SK-N-SH treated with all-trans-retinoic acid at 6 μM for 48 hours (cell line): ENCODE measurements at regions not wholly inside any gene's neighbourhood (a gene's known extent, or its start where the extent isn't known, plus 50 kb on each side); places are given as distances from the start of the nearest gene placed in this dataset.
"Not testable (repeated sequence)": the region's sequence is repeated elsewhere in the genome, so short reads cannot be mapped to it uniquely, and the experiment has no call there.

Experiments
- ATAC-seq: fragments of 200-7000 bp; cut with Tn5 transposase; 3 replicates; pipeline ENCODE4 v1.9.1; 2020; ENCODE audit warnings: mild to moderate bottlenecking, moderate library complexity
- ARNTL ChIP-seq: fragments of 450-650 bp; formaldehyde crosslinking; IDR thresholded peaks from 2 replicates; pipeline ENCODE4 v1.5.0; 2020; ENCODE audit warnings: low read depth, mild to moderate bottlenecking, moderate library complexity, borderline replicate concordance
- BACH2 ChIP-seq: fragments of 250-450 bp; sonication (Bioruptor Pico); IDR thresholded peaks from 2 replicates; pipeline ENCODE4 v1.9.0; 2021; ENCODE audit warnings: mild to moderate bottlenecking, borderline replicate concordance
- CSDC2 ChIP-seq: fragments of 250-450 bp; sonication (Bioruptor Pico); IDR thresholded peaks from 2 replicates; pipeline ENCODE4 v1.5.0; 2020; ENCODE audit warnings: mild to moderate bottlenecking, moderate library complexity
- CSRNP3 ChIP-seq: fragments of 250-450 bp; sonication (Bioruptor Pico); IDR thresholded peaks from 2 replicates; pipeline ENCODE4 v1.5.1; 2021; ENCODE audit warnings: mild to moderate bottlenecking, moderate library complexity
- ESRRG ChIP-seq: fragments of 250-450 bp; sonication (Bioruptor Pico); IDR thresholded peaks from 2 replicates; pipeline ENCODE4 v1.6.1; 2021; ENCODE audit warnings: mild to moderate bottlenecking
- ISL1 ChIP-seq: fragments of 250-450 bp; sonication (Bioruptor Pico); IDR thresholded peaks from 2 replicates; pipeline ENCODE4 v2.1.2; 2022; ENCODE audit warnings: mild to moderate bottlenecking, moderate library complexity
- OSR1 ChIP-seq: fragments of 250-450 bp; sonication (Bioruptor Pico); IDR thresholded peaks from 2 replicates; pipeline ENCODE4 v1.8.0; 2022; ENCODE audit warnings: moderate library complexity, mild to moderate bottlenecking, inconsistent platforms
- PATZ1 ChIP-seq: fragments of 250-450 bp; sonication (Bioruptor Pico); IDR thresholded peaks from 2 replicates; pipeline ENCODE4 v1.8.0; 2020; ENCODE audit warnings: mild to moderate bottlenecking, moderate library complexity, borderline replicate concordance
- POU6F1 ChIP-seq: fragments of 250-450 bp; sonication (Bioruptor Pico); IDR thresholded peaks from 2 replicates; pipeline ENCODE4 v1.8.0; 2021; ENCODE audit warnings: low read depth, mild to moderate bottlenecking, moderate library complexity, borderline replicate concordance
- TCF4 ChIP-seq: fragments of 250-450 bp; sonication (Bioruptor Pico); IDR thresholded peaks from 2 replicates; pipeline ENCODE4 v1.8.0; 2021; ENCODE audit warnings: mild to moderate bottlenecking, moderate library complexity, borderline replicate concordance
- ZC3H10 ChIP-seq: fragments of 250-450 bp; sonication (Bioruptor Pico); IDR thresholded peaks from 2 replicates; pipeline ENCODE4 v1.5.1; 2021; ENCODE audit warnings: mild to moderate bottlenecking, moderate library complexity
- ZFP3 ChIP-seq: fragments of 250-450 bp; sonication (Bioruptor Pico); IDR thresholded peaks from 2 replicates; pipeline ENCODE4 v1.5.0; 2020; ENCODE audit warnings: mild to moderate bottlenecking, moderate library complexity
- ZFP30 ChIP-seq: fragments of 450-650 bp; formaldehyde crosslinking; IDR thresholded peaks from 2 replicates; pipeline ENCODE4 v1.5.0; 2022; ENCODE audit warnings: mild to moderate bottlenecking, moderate library complexity
- ZNF70 ChIP-seq: fragments of 450-650 bp; formaldehyde crosslinking; IDR thresholded peaks from 2 replicates; pipeline ENCODE4 v1.5.0; 2020; ENCODE audit warnings: mild to moderate bottlenecking, moderate library complexity
- ZNF8 ChIP-seq: fragments of 450-650 bp; formaldehyde crosslinking; IDR thresholded peaks from 2 replicates; pipeline ENCODE4 v1.5.0; 2020; ENCODE audit warnings: mild to moderate bottlenecking, moderate library complexity
- TF ChIP-seq, protein P1 (sequence below): fragments of 250-450 bp; sonication (Bioruptor Pico); IDR thresholded peaks from 2 replicates; pipeline ENCODE4 v1.5.0; 2020; ENCODE audit warnings: mild to moderate bottlenecking, moderate library complexity
- TF ChIP-seq, protein P2 (sequence below): fragments of 250-450 bp; sonication (Bioruptor Pico); IDR thresholded peaks from 2 replicates; pipeline ENCODE4 v1.5.1; 2020; ENCODE audit warnings: low read depth, mild to moderate bottlenecking, moderate library complexity

DNA sequence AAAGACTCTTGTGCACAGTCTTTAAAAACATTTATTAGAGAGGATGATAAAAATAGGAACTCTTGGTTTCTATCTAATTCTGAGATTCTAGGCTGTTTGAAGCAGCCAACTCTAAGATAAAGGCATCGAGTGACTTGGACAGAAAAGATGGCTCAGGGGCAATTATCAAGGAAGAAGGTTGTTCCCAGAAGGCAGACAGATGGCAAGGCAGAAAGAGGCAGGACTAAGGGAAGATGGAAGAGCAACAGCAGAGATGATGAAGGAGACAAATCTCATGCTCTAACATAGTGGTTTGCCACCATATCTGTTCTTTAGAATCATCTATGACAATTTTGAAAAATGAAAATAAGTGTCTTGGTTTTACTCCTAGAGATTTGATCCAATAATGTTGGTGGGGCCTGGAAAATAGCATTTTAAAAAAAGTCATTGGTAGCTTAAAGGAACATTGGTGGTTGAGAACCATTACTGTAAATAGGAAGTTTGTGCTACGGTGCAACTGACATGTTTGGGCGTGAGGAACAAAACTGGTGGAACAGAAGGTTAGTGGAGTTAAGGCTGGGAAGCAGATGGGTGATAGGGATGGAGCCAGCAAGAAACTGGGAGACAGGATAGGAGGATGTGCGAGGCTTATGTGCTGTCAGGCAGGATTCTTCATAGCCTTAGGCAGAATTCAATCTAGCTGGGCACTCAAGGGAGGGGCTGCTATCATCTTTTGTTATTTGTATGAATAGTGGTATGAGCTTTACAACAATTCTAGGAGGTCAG, 751.1 kb downstream of the DHX35 start (continued):
- TF ChIP-seq POU6F1 = no peak
- TF ChIP-seq ESRRG (CRISPR knock-in tag) = no peak
- no peak for TF ChIP-seq OSR1 (CRISPR knock-in tag)
- TF ChIP-seq, all 23 proteins: peak for 0

DNA sequence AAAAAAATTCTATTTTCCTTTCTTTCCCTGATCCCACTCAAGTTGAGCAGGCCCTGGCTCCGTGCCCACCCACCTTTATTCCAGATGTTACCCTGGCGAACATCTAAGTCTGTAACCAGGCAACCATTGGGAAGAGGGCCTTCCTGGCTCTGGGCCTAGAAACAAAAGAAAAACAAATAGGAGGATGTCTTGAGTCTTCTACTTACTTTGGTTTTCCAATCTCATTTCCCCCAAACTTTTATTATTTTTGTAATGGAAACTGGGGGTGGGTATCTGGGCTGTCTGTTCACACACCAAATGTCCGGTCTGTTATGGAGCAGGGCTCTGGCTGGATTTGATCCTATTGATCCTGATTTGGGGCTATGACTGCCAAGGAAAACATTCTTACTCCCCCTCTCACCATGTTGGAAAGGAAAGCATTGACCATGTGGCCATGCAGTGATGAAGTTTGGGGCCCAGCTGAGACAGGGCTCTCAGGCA, 744.1 kb downstream of the DHX35 start:
- ATAC-seq = no peak
- TF ChIP-seq PATZ1 (CRISPR knock-in tag) = no peak
- TF ChIP-seq BACH2 (CRISPR knock-in tag) = no peak
- TF ChIP-seq TCF4 (CRISPR knock-in tag) = peak; percentile 55; the same call in 1 of the 2 replicates
- TF ChIP-seq, all 23 proteins: peak for 1

- ATAC-seq = no peak
- TF ChIP-seq ZNF8 (CRISPR knock-in tag) (no peak), ZFP3 (CRISPR knock-in tag) (no peak), TCF4 (CRISPR knock-in tag) (no peak), ZC3H10 (CRISPR knock-in tag) (no peak), ISL1 (no peak), CSRNP3 (CRISPR knock-in tag) (no peak), CSDC2 (CRISPR knock-in tag) (no peak), ZNF70 (CRISPR knock-in tag) (no peak), ARNTL (no peak)
- TF ChIP-seq, protein P1, sequence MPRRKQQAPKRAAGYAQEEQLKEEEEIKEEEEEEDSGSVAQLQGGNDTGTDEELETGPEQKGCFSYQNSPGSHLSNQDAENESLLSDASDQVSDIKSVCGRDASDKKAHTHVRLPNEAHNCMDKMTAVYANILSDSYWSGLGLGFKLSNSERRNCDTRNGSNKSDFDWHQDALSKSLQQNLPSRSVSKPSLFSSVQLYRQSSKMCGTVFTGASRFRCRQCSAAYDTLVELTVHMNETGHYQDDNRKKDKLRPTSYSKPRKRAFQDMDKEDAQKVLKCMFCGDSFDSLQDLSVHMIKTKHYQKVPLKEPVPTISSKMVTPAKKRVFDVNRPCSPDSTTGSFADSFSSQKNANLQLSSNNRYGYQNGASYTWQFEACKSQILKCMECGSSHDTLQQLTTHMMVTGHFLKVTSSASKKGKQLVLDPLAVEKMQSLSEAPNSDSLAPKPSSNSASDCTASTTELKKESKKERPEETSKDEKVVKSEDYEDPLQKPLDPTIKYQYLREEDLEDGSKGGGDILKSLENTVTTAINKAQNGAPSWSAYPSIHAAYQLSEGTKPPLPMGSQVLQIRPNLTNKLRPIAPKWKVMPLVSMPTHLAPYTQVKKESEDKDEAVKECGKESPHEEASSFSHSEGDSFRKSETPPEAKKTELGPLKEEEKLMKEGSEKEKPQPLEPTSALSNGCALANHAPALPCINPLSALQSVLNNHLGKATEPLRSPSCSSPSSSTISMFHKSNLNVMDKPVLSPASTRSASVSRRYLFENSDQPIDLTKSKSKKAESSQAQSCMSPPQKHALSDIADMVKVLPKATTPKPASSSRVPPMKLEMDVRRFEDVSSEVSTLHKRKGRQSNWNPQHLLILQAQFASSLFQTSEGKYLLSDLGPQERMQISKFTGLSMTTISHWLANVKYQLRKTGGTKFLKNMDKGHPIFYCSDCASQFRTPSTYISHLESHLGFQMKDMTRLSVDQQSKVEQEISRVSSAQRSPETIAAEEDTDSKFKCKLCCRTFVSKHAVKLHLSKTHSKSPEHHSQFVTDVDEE = no peak
- TF ChIP-seq, all 23 proteins: peak for 0
Measured at GRCh38 chr20:39705032-39705431, 742.9 kb downstream of the DHX35 start.

DNA sequence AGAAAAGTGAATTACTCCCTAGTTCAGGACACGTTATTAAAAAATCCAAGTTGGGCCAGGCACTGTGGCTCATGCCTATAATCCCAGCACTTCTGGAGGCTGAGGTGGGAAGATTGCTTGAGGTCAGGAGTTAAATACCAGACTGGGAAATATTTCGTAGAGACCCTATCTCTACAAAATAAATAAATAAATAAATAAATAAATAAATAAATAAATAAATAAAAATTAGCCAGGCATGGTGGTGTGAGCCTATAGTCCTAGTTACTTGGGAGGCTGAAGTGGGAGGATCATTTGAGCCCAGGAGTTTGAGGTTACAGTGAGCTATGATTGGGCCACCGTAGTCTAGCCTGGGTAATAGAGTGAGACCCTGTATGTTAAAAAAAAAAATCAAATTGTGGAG, 741.2 kb downstream of the DHX35 start:
- ATAC-seq = not testable (repeated sequence)

- ATAC-seq = no peak
- TF ChIP-seq CSRNP3 (CRISPR knock-in tag) = no peak
- TF ChIP-seq, protein P1 = no peak
- TF ChIP-seq ZNF70 (CRISPR knock-in tag) = no peak
- TF ChIP-seq ZFP30 (CRISPR knock-in tag) = no peak
- TF ChIP-seq, protein P2, sequence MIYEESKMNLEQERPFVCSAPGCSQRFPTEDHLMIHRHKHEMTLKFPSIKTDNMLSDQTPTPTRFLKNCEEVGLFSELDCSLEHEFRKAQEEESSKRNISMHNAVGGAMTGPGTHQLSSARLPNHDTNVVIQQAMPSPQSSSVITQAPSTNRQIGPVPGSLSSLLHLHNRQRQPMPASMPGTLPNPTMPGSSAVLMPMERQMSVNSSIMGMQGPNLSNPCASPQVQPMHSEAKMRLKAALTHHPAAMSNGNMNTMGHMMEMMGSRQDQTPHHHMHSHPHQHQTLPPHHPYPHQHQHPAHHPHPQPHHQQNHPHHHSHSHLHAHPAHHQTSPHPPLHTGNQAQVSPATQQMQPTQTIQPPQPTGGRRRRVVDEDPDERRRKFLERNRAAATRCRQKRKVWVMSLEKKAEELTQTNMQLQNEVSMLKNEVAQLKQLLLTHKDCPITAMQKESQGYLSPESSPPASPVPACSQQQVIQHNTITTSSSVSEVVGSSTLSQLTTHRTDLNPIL (CRISPR knock-in tag) = no peak
- TF ChIP-seq ZC3H10 (CRISPR knock-in tag) = no peak
- TF ChIP-seq CSDC2 (CRISPR knock-in tag) = no peak
Measured at GRCh38 chr20:39702701-39703349, 740.7 kb downstream of the DHX35 start.
